Fibroblast of lung (primary cell): ENCODE measurements at regions not wholly inside any gene's neighbourhood (a gene's known extent, or its start where the extent isn't known, plus 50 kb on each side); places are given as distances from the start of the nearest gene placed in this dataset.

Source experiments
- DNase-seq, 2 donors: peaks; one replicate each; pipeline versions ENCODE4 v3.0.0 to v3.0.0-alpha.2; 2010; ENCODE audit warnings: low read depth in 2 of 2
- H2AFZ ChIP-seq: 2 replicates; pipeline ENCODE4 v1.5.1; 2012; ENCODE audit warnings: low read length, control low read depth, inconsistent platforms
- H3K27ac ChIP-seq: 2 replicates; pipeline ENCODE4 v1.5.1; 2011; ENCODE audit warnings: low read length, control low read depth; ENCODE audit not compliant: insufficient read depth
- H3K27me3 ChIP-seq: 2 replicates; pipeline ENCODE4 v1.5.1; 2011; ENCODE audit warnings: mild to moderate bottlenecking, low read length; ENCODE audit not compliant: control insufficient read depth, insufficient read depth
- H3K36me3 ChIP-seq: 2 replicates; pipeline ENCODE4 v1.5.1; 2011; ENCODE audit warnings: low read length; ENCODE audit not compliant: control insufficient read depth, insufficient read depth
- H3K4me1 ChIP-seq: 2 replicates; pipeline ENCODE4 v1.5.1; 2011; ENCODE audit warnings: low read length; ENCODE audit not compliant: control insufficient read depth, insufficient read depth; ENCODE audit errors: extremely low read depth
- H3K4me2 ChIP-seq: 2 replicates; pipeline ENCODE4 v1.5.1; 2011; ENCODE audit warnings: low read length, control low read depth; ENCODE audit not compliant: insufficient read depth; ENCODE audit errors: extremely low read depth
- H3K4me3 ChIP-seq, 4 experiments: fragments of 200-600 bp in 1 of 4; sonication (generic) in 1 of 4; replicated peaks in 1 of 4; 2 replicates each; pipeline ENCODE4 v1.5.1; 2011 to 2016; ENCODE audit warnings: low read length in 4 of 4, low read depth in 3 of 4, mild to moderate bottlenecking in 3 of 4, control low read depth in 2 of 4, inconsistent platforms in 1 of 4, mixed read lengths in 1 of 4; ENCODE audit not compliant: insufficient read depth in 1 of 4; ENCODE audit errors: control extremely low read depth in 1 of 4
- H3K79me2 ChIP-seq: 2 replicates; pipeline ENCODE4 v1.5.1; 2012; ENCODE audit warnings: mild to moderate bottlenecking, low read length, inconsistent platforms; ENCODE audit not compliant: control insufficient read depth, insufficient read depth
- H3K9ac ChIP-seq: 2 replicates; pipeline ENCODE4 v1.5.1; 2011; ENCODE audit warnings: mild to moderate bottlenecking, low read length, control low read depth; ENCODE audit not compliant: insufficient read depth
- H3K9me3 ChIP-seq: 2 replicates; pipeline ENCODE4 v1.5.1; 2012; ENCODE audit warnings: low read depth, low read length; ENCODE audit not compliant: control insufficient read depth, insufficient read depth
- H4K20me1 ChIP-seq: 2 replicates; pipeline ENCODE4 v1.5.1; 2011; ENCODE audit warnings: low read length; ENCODE audit not compliant: control insufficient read depth, insufficient read depth; ENCODE audit errors: extremely low read depth
- CTCF ChIP-seq, 2 donors: IDR thresholded peaks in 1 of 2; conservative IDR thresholded peaks in 1 of 2; 1 replicate in 1 of 2; 2 replicates in 1 of 2; pipeline ENCODE4 v1.5.1; 2011 to 2012; ENCODE audit warnings: low read length in 2 of 2, control low read depth in 1 of 2, inconsistent platforms in 1 of 2, low read depth in 1 of 2, mild to moderate bottlenecking in 1 of 2
- EZH2 ChIP-seq: IDR thresholded peaks from 2 replicates; pipeline ENCODE4 v1.5.1; 2012; ENCODE audit warnings: low read length, control low read depth, mild to moderate bottlenecking; ENCODE audit errors: missing control alignments

GRCh38 chr18:2102022-2102421 is 469.3 kb downstream of the METTL4 start:
- no peaks in the 10 kb centered on the region for H4K20me1 ChIP-seq
- H3K4me3 ChIP-seq, result no peak overlapping the region
- no peaks in the 10 kb centered on the region for H3K4me1 ChIP-seq
- no peak for DNase-seq
- H3K9me3 ChIP-seq, result no peaks in the 10 kb centered on the region
- no peak overlapping the region for H3K27ac ChIP-seq
- no peak overlapping the region for H2AFZ ChIP-seq
- H3K79me2 ChIP-seq, result no peaks in the 10 kb centered on the region
- no peak overlapping the region for H3K9ac ChIP-seq
- no peak for TF ChIP-seq EZH2
- TF ChIP-seq CTCF (conservative IDR thresholded peaks at IDR 0.05 in 1 of 2, IDR thresholded peaks at IDR 0.05 in 1 of 2; ENCODE audit: low read depth in 1 of 2, low read length in 2 of 2), result no peak
- no peak overlapping the region for H3K4me2 ChIP-seq
- no peaks in the 10 kb centered on the region for H3K27me3 ChIP-seq
- no peaks in the 10 kb centered on the region for H3K36me3 ChIP-seq

DNA sequence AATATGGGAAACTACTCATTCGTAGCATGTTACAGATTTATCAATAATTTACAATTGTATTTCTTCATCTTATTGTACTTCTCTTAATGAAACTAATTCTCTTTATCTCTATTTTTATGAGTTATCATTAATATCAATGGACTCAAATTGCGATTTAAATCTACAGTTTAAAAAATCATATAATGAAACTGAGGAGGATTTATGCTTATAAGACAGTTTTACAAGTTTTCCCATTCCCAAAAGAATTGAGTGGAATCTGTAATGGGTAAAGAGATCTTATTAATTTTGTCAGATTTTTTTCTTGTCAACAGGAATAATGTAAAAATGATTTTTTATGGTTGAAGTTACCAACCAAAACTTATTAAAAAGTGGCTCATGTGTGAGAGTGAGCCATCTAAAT is 468.0 kb downstream of the METTL4 start:
- Histone ChIP-seq H3K9ac (no peak overlapping the region), H3K4me2 (no peak overlapping the region), H3K27ac (no peak overlapping the region), H3K9me3 (no peaks in the 10 kb centered on the region), H3K27me3 (no peaks in the 10 kb centered on the region), H3K79me2 (no peaks in the 10 kb centered on the region), H2AFZ (no peak overlapping the region), H4K20me1 (no peaks in the 10 kb centered on the region), H3K4me3 (no peak overlapping the region), H3K4me1 (no peaks in the 10 kb centered on the region), H3K36me3 (no peaks in the 10 kb centered on the region)
- no peak for TF ChIP-seq EZH2
- TF ChIP-seq CTCF (conservative IDR thresholded peaks at IDR 0.05 in 1 of 2, IDR thresholded peaks at IDR 0.05 in 1 of 2; ENCODE audit: low read depth in 1 of 2, low read length in 2 of 2), result no peak
- DNase-seq, result no peak

- DNase-seq, result peak; percentile 20 to 26
- H3K27me3 ChIP-seq, result no peaks in the 10 kb centered on the region
- no peaks in the 10 kb centered on the region for H4K20me1 ChIP-seq
- no peaks in the 10 kb centered on the region for H3K36me3 ChIP-seq
- no peaks in the 10 kb centered on the region for H3K4me1 ChIP-seq
- no peaks in the 10 kb centered on the region for H3K9me3 ChIP-seq
- no peak overlapping the region for H2AFZ ChIP-seq
- H3K4me2 ChIP-seq, result no peak overlapping the region
- TF ChIP-seq CTCF (conservative IDR thresholded peaks at IDR 0.05 in 1 of 2, IDR thresholded peaks at IDR 0.05 in 1 of 2; ENCODE audit: low read depth in 1 of 2, low read length in 2 of 2) (peak; percentile 61 to 76), EZH2 (no peak)
- H3K9ac ChIP-seq, result no peak overlapping the region
- no peak overlapping the region for H3K27ac ChIP-seq
- no peak overlapping the region for H3K4me3 ChIP-seq
- H3K79me2 ChIP-seq, result no peaks in the 10 kb centered on the region
These were observed 466.5 kb downstream of the METTL4 start for GRCh38 chr18:2104620-2105462.
